ENCODE measurements at regions not wholly inside any gene's neighbourhood (a gene's known extent, or its start where the extent isn't known, plus 50 kb on each side); places are given as distances from the start of the nearest gene placed in this dataset.

DNA sequence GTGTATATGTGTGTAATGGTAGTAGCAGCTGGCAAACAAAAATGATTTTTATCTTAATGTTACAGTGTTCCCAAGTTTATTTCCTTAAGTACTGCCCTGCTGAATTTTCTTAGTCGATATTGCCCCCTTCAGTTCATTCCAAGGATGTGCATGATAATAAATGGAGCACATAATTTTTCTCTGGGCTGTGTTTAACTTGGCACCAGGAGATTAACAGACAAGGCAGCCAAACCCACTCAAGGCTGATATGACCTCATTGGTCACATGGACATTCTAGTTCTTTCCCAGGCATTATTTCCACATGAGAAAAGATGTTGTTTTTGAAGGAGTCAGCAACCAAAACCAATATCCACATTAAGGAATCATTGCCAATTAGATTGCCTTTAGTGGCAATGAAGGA lies 61.8 kb downstream of the COX7C start:
- H2AFZ ChIP-seq (ENCODE audit: low read length), result no peak overlapping the region
- no peak overlapping the region for H3K4me2 ChIP-seq (ENCODE audit: low read length)
- H3K27me3 ChIP-seq (ENCODE audit: insufficient read depth, low read length), result no peaks in the 10 kb centered on the region
- H3K9me3 ChIP-seq (ENCODE audit: low read length), result no peaks in the 10 kb centered on the region
- H3K9ac ChIP-seq (ENCODE audit: low read length), result no peak overlapping the region
- H3K9me2 ChIP-seq (ENCODE audit: low read depth, low read length), result no peaks in the 10 kb centered on the region
- H3K4me3 ChIP-seq (ENCODE audit: low read depth, low read length, poor library complexity, severe bottlenecking), result no peak overlapping the region
- H4K20me1 ChIP-seq (ENCODE audit: insufficient read depth, low read length), result no peaks in the 10 kb centered on the region
- no peak overlapping the region for H3K27ac ChIP-seq (ENCODE audit: low read depth, low read length, poor library complexity, severe bottlenecking)
- H3K79me2 ChIP-seq (ENCODE audit: insufficient read depth, low read length), result no peaks in the 10 kb centered on the region
- TF ChIP-seq EZH2 (IDR thresholded peaks at IDR 0.05; ENCODE audit: borderline replicate concordance, low read length) (no peak), CTCF (IDR thresholded peaks at IDR 0.05; ENCODE audit: low read length) (peak; percentile 73)
- no peaks in the 10 kb centered on the region for H3K36me3 ChIP-seq (ENCODE audit: insufficient read depth, low read length)
- no peaks in the 10 kb centered on the region for H3F3A ChIP-seq (ENCODE audit: insufficient read depth, low read length)
- no peaks in the 10 kb centered on the region for H3K4me1 ChIP-seq (ENCODE audit: insufficient read depth, low read length, severe bottlenecking)

DNA sequence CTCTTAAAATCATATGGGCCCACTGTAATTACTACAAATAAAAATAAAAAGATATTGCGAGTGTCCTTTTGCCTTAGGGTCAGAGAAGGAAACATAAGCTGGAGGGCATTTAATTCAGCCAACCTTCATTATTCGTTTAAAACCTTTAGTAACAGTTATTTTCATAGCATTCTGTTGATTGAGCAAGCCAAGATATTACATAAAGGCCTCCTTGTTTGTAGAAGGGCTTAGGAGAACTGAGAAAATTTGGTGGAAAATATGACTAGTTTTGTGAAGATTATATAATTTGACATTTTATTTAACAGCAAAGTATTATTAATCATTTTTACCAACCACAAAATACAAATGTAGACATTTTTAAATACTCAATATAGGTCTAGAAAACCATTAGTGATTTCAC lies 62.2 kb downstream of the COX7C start:
- no peaks in the 10 kb centered on the region for H3K79me2 ChIP-seq (ENCODE audit: insufficient read depth, low read length)
- no peaks in the 10 kb centered on the region for H3K4me1 ChIP-seq (ENCODE audit: insufficient read depth, low read length, severe bottlenecking)
- no peaks in the 10 kb centered on the region for H4K20me1 ChIP-seq (ENCODE audit: insufficient read depth, low read length)
- no peaks in the 10 kb centered on the region for H3K9me2 ChIP-seq (ENCODE audit: low read depth, low read length)
- H3K4me3 ChIP-seq (ENCODE audit: low read depth, low read length, poor library complexity, severe bottlenecking), result no peak overlapping the region
- H3K9ac ChIP-seq (ENCODE audit: low read length), result no peak overlapping the region
- no peaks in the 10 kb centered on the region for H3K27me3 ChIP-seq (ENCODE audit: insufficient read depth, low read length)
- no peaks in the 10 kb centered on the region for H3F3A ChIP-seq (ENCODE audit: insufficient read depth, low read length)
- TF ChIP-seq EZH2 (IDR thresholded peaks at IDR 0.05; ENCODE audit: borderline replicate concordance, low read length) (no peak), CTCF (IDR thresholded peaks at IDR 0.05; ENCODE audit: low read length) (no peak)
- H2AFZ ChIP-seq (ENCODE audit: low read length), result no peak overlapping the region
- H3K27ac ChIP-seq (ENCODE audit: low read depth, low read length, poor library complexity, severe bottlenecking), result no peak overlapping the region
- no peaks in the 10 kb centered on the region for H3K36me3 ChIP-seq (ENCODE audit: insufficient read depth, low read length)
- no peaks in the 10 kb centered on the region for H3K9me3 ChIP-seq (ENCODE audit: low read length)
- no peak overlapping the region for H3K4me2 ChIP-seq (ENCODE audit: low read length)

DNA sequence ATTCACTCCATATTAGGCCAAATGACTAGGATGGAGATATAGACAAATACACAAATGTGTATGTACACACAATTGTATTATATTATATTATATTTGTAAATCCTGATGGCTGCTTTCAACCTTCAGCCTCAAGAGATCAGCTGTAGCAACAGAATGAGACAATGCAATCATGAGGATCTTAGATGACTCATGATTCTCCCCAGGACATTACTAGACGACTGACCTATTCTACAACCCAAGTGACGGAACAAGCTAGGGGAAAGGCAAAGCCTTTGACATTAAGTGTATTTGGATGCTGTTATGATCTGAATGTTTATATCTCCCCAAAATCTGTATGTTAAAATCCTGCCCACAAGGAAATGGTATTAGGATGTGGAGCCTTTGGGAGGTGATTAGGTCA lies 66.5 kb downstream of the COX7C start:
- Histone ChIP-seq H3F3A (ENCODE audit: insufficient read depth, low read length) (no peaks in the 10 kb centered on the region), H3K27ac (ENCODE audit: low read depth, low read length, poor library complexity, severe bottlenecking) (no peak overlapping the region), H3K36me3 (ENCODE audit: insufficient read depth, low read length) (no peaks in the 10 kb centered on the region), H3K79me2 (ENCODE audit: insufficient read depth, low read length) (no peaks in the 10 kb centered on the region), H3K9me3 (ENCODE audit: low read length) (no peaks in the 10 kb centered on the region), H3K9ac (ENCODE audit: low read length) (no peak overlapping the region), H2AFZ (ENCODE audit: low read length) (no peak overlapping the region), H3K9me2 (ENCODE audit: low read depth, low read length) (no peaks in the 10 kb centered on the region), H3K4me3 (ENCODE audit: low read depth, low read length, poor library complexity, severe bottlenecking) (no peak overlapping the region), H3K4me1 (ENCODE audit: insufficient read depth, low read length, severe bottlenecking) (no peaks in the 10 kb centered on the region), H3K27me3 (ENCODE audit: insufficient read depth, low read length) (no peaks in the 10 kb centered on the region), H4K20me1 (ENCODE audit: insufficient read depth, low read length) (no peaks in the 10 kb centered on the region), H3K4me2 (ENCODE audit: low read length) (no peak overlapping the region)
- TF ChIP-seq CTCF (IDR thresholded peaks at IDR 0.05; ENCODE audit: low read length), result no peak
- no peak for TF ChIP-seq EZH2 (IDR thresholded peaks at IDR 0.05; ENCODE audit: borderline replicate concordance, low read length)
